Calu3 (cell line): ENCODE measurements at regions not wholly inside any gene's neighbourhood (a gene's known extent, or its start where the extent isn't known, plus 50 kb on each side); places are given as distances from the start of the nearest gene placed in this dataset.

ENCODE experiments used
- BruUV-seq: library from RNA; stranded (reverse); fragments of 400-500 nt; replicated peaks from 2 replicates; lab custom pipeline; 2021; lab: Mats Ljungman, UMichigan
- CTCF ChIA-PET: fragments of 300-600 bp; sonication (Branson Sonifier 250); formaldehyde crosslinking; loops from one replicate; lab custom pipeline; 2022; ENCODE audit warnings: antibody characterized with exemption; lab: Charles Lee
- DNase-seq: peaks from one replicate; pipeline ENCODE4 v3.0.0; 2022
- H3K27ac Mint-ChIP-seq: one replicate; pipeline ENCODE4 v1.8.0; 2022; ENCODE audit warnings: mixed read lengths; ENCODE audit not compliant: unreplicated experiment
- H3K27me3 Mint-ChIP-seq: one replicate; pipeline ENCODE4 v1.8.0; 2022; ENCODE audit warnings: mixed read lengths; ENCODE audit not compliant: unreplicated experiment
- H3K36me3 Mint-ChIP-seq: one replicate; pipeline ENCODE4 v1.8.0; 2022; ENCODE audit warnings: mild to moderate bottlenecking, moderate library complexity, mixed read lengths; ENCODE audit not compliant: insufficient read depth, unreplicated experiment
- H3K4me1 Mint-ChIP-seq: one replicate; pipeline ENCODE4 v1.8.0; 2022; ENCODE audit warnings: mild to moderate bottlenecking, low read depth, mixed read lengths; ENCODE audit not compliant: unreplicated experiment
- H3K4me3 Mint-ChIP-seq: one replicate; pipeline ENCODE4 v1.8.0; 2022; ENCODE audit warnings: mild to moderate bottlenecking, low read depth, moderate library complexity, mixed read lengths; ENCODE audit not compliant: unreplicated experiment
- H3K9me3 Mint-ChIP-seq: one replicate; pipeline ENCODE4 v1.8.0; 2022; ENCODE audit warnings: low read depth, mixed read lengths; ENCODE audit not compliant: unreplicated experiment
- CTCF ChIP-seq: fragments of 200-600 bp; IDR thresholded peaks from one replicate; pipeline ENCODE4 v1.8.0; 2022; ENCODE audit warnings: antibody characterized with exemption; ENCODE audit not compliant: unreplicated experiment
- intact Hi-C: fragments of 100-400 bp; cut with micrococcal nuclease; formaldehyde crosslinking; loops from one replicate; pipeline ENCODE4 v1.10.0; 2022; ENCODE audit not compliant: unreplicated experiment

- no peaks in the 10 kb centered on the region for H3K36me3 Mint-ChIP-seq
- CTCF ChIA-PET: no interaction called here
- intact Hi-C loops: no loop called here
- DNase-seq: no peak
- H3K27me3 Mint-ChIP-seq: no peaks in the 10 kb centered on the region
- no peak for TF ChIP-seq CTCF
- no peak overlapping the region for H3K4me3 Mint-ChIP-seq
- no peaks in the 10 kb centered on the region for H3K4me1 Mint-ChIP-seq
- no TSS peak for BruUV-seq
- H3K9me3 Mint-ChIP-seq: peaks cover 2% of the 10 kb centered on the region
- H3K27ac Mint-ChIP-seq: no peak overlapping the region
Measured at GRCh38 chr3:99586701-99587100, 51.7 kb upstream of the COL8A1 start.

GRCh38 chr3:99579965-99580364 lies 58.4 kb upstream of the COL8A1 start:
- BruUV-seq: no TSS peak
- Mint-ChIP-seq H3K4me3 (no peak overlapping the region), H3K9me3 (peaks cover 5% of the 10 kb centered on the region), H3K36me3 (no peaks in the 10 kb centered on the region), H3K4me1 (peaks cover 33% of the 10 kb centered on the region), H3K27ac (no peak overlapping the region), H3K27me3 (no peaks in the 10 kb centered on the region)
- CTCF ChIA-PET: no interaction called here
- TF ChIP-seq CTCF: no peak
- DNase-seq: no peak
- intact Hi-C loops: no loop called here

GRCh38 chr3:99579246-99579645 lies 59.1 kb upstream of the COL8A1 start:
- CTCF ChIA-PET: no interaction called here
- H3K4me1 Mint-ChIP-seq: peaks cover 33% of the 10 kb centered on the region
- intact Hi-C loops: no loop called here
- no TSS peak for BruUV-seq
- no peaks in the 10 kb centered on the region for H3K36me3 Mint-ChIP-seq
- TF ChIP-seq CTCF: no peak
- peaks cover 5% of the 10 kb centered on the region for H3K9me3 Mint-ChIP-seq
- H3K27ac Mint-ChIP-seq: no peak overlapping the region
- H3K27me3 Mint-ChIP-seq: no peaks in the 10 kb centered on the region
- DNase-seq: no peak
- H3K4me3 Mint-ChIP-seq: no peak overlapping the region

- H3K27me3 Mint-ChIP-seq: no peaks in the 10 kb centered on the region
Measured at GRCh38 chr3:99578339-99578970, 59.9 kb upstream of the COL8A1 start.

More at GRCh38 chr3:99578339-99578970, 59.9 kb upstream of the COL8A1 start:
- BruUV-seq: no TSS peak
- peaks cover 33% of the 10 kb centered on the region for H3K4me1 Mint-ChIP-seq
- TF ChIP-seq CTCF: no peak
- H3K9me3 Mint-ChIP-seq: peaks cover 5% of the 10 kb centered on the region
- CTCF ChIA-PET: no interaction called here
- H3K36me3 Mint-ChIP-seq: no peaks in the 10 kb centered on the region
- no peak overlapping the region for H3K4me3 Mint-ChIP-seq
- no peak for DNase-seq
- no peak overlapping the region for H3K27ac Mint-ChIP-seq
- intact Hi-C loops: no loop called here
